ENCODE measurements at regions not wholly inside any gene's neighbourhood (a gene's known extent, or its start where the extent isn't known, plus 50 kb on each side); places are given as distances from the start of the nearest gene placed in this dataset.

DNA sequence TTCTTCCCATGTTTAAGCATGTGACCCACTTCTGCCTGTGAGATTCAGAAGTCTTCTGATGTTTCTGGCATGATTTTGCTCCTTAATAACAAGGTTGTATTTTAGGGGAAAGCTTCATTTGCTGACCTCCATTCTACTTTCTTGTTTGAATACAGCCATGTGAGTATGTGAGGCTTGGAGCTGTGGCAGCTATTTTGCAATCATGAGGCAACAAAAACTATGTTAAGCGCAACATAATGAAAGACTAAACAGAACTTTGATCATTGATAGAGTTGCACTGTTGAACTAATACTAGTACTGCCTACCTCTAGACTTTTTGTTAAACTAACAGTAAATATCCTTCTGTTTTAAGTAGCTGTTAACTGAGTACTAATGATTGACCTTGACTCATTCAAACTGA lies 203.8 kb upstream of the FAM3C start:
- no peak for TF ChIP-seq POLR2A (IDR thresholded peaks at IDR 0.05)
- TF ChIP-seq, protein P1, sequence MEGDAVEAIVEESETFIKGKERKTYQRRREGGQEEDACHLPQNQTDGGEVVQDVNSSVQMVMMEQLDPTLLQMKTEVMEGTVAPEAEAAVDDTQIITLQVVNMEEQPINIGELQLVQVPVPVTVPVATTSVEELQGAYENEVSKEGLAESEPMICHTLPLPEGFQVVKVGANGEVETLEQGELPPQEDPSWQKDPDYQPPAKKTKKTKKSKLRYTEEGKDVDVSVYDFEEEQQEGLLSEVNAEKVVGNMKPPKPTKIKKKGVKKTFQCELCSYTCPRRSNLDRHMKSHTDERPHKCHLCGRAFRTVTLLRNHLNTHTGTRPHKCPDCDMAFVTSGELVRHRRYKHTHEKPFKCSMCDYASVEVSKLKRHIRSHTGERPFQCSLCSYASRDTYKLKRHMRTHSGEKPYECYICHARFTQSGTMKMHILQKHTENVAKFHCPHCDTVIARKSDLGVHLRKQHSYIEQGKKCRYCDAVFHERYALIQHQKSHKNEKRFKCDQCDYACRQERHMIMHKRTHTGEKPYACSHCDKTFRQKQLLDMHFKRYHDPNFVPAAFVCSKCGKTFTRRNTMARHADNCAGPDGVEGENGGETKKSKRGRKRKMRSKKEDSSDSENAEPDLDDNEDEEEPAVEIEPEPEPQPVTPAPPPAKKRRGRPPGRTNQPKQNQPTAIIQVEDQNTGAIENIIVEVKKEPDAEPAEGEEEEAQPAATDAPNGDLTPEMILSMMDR (IDR thresholded peaks at IDR 0.05), result no peak
